Stimulated activated CD4-positive, alpha-beta T cell treated with anti-CD3 and anti-CD28 coated beads, Interleukin-4, amount 100 ng/mL, for 4 hours (primary cell): ENCODE measurements at regions not wholly inside any gene's neighbourhood (a gene's known extent, or its start where the extent isn't known, plus 50 kb on each side); places are given as distances from the start of the nearest gene placed in this dataset.
"Not testable (repeated sequence)": the region's sequence is repeated elsewhere in the genome, so short reads cannot be mapped to it uniquely, and the experiment has no call there.

Source experiments
- DNase-seq, 2 experiments: peaks; one replicate each; pipeline ENCODE4 v3.0.0-alpha.2; 2020

GRCh38 chr15:53116169-53116568 is 326.0 kb upstream of the ONECUT1 start:
- no peak for DNase-seq

DNA sequence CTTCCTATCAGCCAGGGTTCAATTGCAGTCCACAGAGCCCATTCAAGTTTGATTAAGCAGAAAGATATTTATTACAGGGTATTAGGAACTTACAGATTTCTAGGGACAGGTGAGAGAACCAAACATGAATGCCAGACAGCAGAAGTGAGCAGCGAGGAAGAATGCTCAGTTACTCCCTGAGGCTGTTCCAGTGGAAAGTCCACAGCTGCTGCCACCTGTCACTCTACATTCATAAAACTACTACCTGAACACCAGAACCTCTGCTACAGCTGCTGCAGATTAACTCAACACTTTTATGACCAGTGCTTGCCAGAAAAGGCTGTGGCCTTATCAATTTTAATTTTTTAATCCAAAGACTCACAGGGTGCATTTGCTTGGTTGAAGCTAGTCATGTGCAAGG is 325.4 kb upstream of the ONECUT1 start:
- DNase-seq = no peak

DNA sequence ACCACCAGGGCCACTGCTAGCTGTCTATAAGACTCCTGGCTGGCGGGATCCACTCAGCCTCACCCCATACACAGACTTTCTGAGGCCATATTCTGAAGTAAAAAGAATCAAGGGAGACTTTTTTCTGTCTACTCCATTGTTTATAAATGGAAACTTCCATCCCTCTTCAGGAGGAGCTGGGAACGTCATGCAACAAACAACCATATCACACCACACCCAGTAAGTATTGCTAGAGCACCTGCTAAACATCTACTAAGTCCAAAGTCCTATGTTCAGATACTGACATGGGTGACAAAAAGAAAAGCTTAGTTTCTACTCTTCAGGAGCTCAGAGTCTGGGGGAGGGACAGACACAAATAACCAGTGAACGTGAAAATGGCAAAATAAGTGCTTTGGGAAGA is 324.8 kb upstream of the ONECUT1 start:
- no peak for DNase-seq

GRCh38 chr15:53110999-53111398 is 320.9 kb upstream of the ONECUT1 start:
- no peak for DNase-seq

GRCh38 chr15:53108319-53108718 is 318.2 kb upstream of the ONECUT1 start:
- DNase-seq = no peak

DNA sequence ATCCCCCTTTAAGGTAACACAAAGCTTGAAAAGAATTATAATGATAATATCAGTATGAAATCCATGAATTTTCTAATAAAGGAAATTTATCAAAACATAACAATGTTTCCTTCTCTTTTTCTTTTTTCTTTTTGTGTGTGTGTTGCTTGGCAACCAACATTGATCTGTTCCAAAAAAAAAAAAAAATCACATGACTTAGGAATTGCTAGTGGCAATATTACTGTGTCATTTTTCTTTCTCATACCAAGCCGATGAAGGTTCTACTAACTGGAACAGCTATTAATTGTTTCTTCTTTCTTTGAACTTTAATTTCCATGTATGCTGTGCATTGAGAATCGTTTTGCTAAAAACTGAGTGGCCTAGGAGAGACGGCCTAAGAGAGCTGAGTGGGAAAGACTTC is 317.7 kb upstream of the ONECUT1 start:
- DNase-seq = no peak

DNA sequence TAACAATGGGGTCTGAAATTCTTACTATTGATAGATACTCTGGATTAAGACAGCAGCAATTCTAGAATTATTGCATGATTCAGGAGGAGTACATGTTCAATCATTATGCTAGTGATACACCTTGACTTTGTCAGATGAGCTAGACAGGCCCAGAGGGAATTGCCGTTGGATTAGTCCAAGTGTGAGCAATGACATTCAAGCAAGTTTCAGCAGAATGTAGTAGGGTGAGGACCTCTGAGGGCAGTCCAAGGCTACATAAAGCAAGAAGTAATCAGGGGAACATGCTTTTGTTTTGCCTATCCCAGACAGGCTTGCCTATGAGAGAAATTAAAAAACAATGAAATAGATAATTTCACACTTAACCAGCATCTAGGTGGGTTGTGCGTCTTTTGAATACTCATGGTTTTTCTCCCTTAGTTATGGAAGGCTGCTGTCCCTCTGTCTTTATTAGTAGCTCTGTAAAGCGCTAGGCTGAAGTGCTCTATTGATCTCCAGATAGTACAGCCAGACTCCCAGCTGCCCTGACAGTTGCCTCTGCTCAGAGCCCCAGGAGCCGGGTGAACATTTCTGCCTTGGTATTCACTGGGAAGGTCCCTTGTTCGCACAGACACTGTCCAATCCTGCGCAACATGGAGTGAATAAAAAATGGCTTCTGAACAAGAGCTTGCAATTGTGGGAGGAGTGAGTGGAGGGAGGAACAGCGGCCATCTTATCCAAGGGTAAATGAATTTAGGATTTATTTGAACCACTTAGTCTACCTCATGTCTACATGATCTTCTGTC is 316.6 kb upstream of the ONECUT1 start:
- no peak for DNase-seq

DNA sequence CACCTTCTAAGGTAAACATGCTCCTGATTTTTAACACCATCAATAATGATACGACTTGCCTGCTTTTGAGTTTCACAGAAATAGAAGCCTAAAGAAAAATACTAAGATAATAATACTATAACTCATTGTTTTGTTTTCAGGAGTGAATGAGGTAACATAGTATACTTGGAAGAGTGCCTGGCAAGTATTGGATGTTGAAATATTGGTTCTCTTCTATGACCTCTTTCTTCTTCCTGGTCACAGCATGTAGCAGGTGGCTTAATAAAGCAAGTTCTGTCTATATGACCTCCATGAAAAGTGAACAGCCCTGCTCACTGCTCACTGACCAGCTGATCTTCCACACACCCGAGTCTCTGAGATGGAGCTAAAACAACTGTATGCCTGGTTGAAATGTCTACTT is 312.3 kb upstream of the ONECUT1 start:
- DNase-seq = no peak

GRCh38 chr15:53080484-53080883 is 290.3 kb upstream of the ONECUT1 start:
- DNase-seq = no peak

DNA sequence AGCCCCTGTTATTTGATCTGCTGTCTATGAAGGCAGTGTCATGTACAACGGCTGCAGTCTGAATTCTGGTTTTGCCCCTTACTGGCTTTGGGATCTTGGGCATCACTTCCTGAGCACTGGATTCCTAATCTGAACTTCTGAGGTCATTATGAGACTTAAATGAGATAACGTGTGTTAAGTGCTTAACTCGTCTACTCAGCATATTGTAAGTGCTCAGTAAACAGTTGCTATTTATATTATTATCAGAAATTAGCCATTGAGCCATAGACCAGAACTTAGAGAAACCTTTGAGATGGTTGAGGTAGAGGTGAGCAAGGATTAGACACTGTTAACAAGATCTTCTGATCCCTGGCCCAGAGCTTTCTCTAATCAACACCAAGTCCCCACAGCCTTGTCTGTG is 284.1 kb upstream of the ONECUT1 start:
- DNase-seq = no peak

- DNase-seq = peak in 1 of 2 experiments; percentile 1
Observed at GRCh38 chr15:53072077-53072476, 281.9 kb upstream of the ONECUT1 start.

- DNase-seq = no peak
Observed at GRCh38 chr15:53068636-53069035, 278.5 kb upstream of the ONECUT1 start.

- DNase-seq = no peak
Observed at GRCh38 chr15:53059273-53060043, 269.3 kb upstream of the ONECUT1 start.

- DNase-seq = no peak
Observed at GRCh38 chr15:53046153-53046790, 256.1 kb upstream of the ONECUT1 start.

GRCh38 chr15:53038655-53038941 is 248.5 kb upstream of the ONECUT1 start:
- DNase-seq = no peak

DNA sequence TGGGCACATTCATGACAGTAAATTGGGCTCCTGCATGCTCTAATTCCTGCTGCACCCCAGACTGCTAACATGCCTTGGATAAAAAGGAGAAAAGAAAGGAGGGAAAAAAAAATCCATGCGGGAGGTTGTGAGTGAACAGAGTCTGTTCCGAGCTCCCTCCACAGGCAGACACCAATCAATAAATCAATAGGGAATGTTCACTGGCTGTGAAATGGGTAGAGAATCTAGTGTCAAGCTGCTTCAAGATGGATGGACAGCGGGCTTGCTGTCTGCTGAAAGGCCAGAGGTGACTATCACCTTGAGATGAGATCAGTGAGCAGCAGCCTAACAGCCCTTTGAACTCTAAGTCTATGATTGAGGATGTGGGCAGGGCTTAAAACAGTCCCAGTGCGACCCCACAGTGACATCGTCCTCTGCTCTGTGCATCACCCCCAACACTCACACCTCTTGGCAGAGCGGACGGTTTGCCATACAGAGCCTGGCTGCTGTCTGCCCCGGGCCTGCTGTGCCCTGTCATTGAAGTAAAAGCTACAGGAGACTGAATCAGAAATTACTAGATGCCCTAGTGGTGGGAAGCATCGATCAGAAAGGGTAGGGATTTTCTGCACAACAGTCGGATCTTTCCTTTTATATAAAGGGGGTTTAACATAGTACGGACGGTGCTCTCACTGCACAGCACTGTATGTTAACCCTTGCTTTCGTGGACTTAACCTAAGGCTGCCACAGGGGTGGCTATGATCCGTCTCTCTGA is 247.9 kb upstream of the ONECUT1 start:
- DNase-seq = no peak

DNA sequence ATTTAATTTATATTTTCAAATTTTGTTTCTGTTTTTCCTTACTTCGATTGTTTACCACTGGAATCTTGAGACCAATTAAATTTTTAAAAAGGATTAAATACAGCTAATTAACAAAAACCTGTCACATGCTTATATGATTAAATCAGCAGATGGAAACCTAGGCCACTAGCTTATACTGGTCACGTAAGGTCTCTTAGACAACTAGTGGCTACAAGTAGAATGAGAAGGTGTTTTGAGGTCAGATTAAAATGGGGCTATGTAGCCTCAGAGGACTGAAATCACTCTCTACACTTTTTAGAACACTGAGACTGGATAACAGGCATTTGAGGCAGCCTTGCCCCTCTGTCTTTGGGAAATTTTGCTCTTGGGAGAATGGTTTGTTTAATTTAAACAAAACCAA is 246.5 kb upstream of the ONECUT1 start:
- DNase-seq = no peak

DNA sequence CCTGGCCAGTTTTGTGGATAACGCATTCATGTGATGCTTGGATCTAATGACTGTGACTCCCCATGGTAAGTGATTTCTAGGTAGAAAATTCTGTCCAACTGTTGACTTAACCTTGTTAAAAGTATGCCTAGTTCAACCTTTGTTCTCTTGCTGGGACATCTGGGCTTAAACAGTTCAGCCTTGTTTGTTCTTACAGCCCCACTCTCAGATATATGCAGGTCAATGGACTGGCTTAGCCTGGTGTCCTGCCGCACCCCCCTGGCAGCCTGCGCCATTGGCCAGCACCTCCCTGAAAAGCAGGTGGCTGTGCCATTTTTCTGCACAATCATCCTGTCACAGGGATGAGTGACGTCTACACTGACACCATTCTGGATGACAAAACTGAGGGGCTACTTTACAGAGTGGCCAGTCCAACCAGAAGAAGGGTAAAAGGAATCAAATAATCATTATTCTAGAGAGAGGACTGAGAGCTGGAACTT is 244.7 kb upstream of the ONECUT1 start:
- DNase-seq = no peak

DNA sequence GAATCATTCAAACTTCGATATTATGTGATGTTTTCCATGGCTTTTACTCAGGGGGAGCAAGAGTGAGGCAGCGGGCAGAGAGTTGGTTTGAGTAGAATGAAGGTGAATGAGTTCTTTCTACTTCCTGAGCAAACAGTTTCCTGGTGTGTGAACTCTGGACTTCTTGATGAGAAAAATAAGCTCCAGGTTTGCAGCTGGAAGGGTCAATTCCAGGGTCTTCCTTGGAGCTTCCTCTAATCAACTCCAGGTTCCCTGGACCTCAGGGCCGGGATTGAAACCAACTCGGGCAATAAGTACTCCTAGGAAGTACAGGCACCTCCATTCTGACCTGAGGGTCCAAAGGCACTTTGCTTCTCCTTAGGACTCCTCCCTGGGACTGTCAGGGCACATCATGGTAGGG is 243.6 kb upstream of the ONECUT1 start:
- DNase-seq = no peak

DNA sequence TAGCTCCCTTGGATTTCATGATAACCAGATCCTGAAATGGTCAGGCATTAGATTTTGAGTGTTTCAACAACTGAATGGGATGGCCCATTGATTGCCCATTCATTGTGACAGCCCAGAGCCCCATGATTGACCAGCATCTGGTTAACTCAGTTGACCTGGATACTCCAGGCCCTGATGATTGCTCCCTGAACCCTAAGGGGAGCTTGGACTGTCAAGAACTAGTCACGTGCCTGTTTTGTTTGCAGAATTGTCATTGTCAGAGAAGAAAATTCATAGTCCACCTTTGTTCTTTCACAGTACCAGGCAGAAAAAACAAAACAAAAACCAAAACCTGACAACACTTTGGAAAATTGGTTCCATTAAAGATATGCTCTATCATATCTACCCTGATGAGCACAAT is 241.3 kb upstream of the ONECUT1 start:
- DNase-seq = no peak

- DNase-seq = no peak
Observed at GRCh38 chr15:53022788-53023187, 232.7 kb upstream of the ONECUT1 start.

DNA sequence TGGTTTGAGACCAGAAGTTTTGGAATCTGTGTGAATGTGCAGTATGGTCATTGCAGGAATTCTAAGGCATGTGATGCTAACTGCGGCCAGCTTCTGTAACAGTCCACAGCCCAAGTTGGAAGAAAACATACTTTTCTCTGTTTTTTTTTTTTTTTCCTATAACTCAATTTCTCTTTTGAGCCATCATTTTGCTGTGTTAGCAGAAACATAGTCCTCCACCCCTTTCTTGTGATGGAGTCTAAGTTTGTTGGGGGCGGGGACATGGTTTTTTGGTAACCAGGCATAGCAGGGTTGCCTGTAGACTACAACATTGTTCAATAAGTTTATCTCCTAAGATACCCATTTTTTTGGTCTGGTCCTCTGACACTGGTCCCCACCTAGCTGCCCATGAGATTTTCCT is 223.2 kb upstream of the ONECUT1 start:
- no peak for DNase-seq

DNA sequence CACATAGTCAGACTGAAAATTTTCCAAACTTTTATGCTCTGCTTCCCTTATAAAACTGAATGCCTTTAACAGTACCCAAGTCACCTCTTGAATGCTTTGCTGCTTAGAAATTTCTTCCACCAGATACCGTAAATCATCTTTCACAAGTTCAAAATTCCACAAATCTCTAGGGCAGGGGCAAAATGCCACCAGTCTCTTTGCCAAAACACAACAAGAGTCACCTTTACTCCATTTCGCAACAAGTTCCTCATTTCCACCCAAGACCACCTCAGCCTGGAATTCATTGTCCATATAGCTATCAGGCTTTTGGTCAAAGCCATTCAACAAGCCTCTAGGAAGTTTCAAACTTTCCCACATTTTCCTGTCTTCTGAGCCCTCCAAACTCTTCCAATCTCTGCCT is 221.6 kb upstream of the ONECUT1 start:
- DNase-seq = not testable (repeated sequence)
